ENCODE measurements at regions not wholly inside any gene's neighbourhood (a gene's known extent, or its start where the extent isn't known, plus 50 kb on each side); places are given as distances from the start of the nearest gene placed in this dataset.

DNA sequence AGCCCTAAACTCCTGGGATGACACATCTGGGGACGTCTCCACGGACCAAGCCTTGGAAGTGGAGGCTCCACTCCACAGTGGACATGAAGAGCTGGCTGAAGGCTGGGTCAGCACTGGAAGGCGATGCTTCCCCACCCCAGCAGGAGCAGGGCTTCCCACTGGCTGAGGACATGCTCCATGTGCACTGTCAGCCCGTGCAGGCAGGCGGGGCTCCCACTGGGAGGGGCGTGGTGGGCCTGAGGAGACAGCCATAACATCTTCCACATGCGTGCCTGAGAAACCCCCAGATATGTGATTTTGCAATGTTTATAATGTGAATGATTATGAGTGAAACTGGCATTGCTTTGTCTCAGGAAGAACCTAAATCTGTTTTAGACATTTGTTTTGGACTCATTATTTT lies 231.3 kb downstream of the KLF13 start:
- TF ChIP-seq, protein P1, sequence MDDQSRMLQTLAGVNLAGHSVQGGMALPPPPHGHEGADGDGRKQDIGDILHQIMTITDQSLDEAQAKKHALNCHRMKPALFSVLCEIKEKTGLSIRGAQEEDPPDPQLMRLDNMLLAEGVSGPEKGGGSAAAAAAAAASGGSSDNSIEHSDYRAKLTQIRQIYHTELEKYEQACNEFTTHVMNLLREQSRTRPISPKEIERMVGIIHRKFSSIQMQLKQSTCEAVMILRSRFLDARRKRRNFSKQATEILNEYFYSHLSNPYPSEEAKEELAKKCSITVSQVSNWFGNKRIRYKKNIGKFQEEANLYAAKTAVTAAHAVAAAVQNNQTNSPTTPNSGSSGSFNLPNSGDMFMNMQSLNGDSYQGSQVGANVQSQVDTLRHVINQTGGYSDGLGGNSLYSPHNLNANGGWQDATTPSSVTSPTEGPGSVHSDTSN (IDR thresholded peaks at IDR 0.05; ENCODE audit: insufficient replicate concordance, low read depth, low read length) = no peak
- TF ChIP-seq NFYB (IDR thresholded peaks at IDR 0.05; ENCODE audit: insufficient read depth, low read depth, low read length) = no peak
- TF ChIP-seq, protein P2, sequence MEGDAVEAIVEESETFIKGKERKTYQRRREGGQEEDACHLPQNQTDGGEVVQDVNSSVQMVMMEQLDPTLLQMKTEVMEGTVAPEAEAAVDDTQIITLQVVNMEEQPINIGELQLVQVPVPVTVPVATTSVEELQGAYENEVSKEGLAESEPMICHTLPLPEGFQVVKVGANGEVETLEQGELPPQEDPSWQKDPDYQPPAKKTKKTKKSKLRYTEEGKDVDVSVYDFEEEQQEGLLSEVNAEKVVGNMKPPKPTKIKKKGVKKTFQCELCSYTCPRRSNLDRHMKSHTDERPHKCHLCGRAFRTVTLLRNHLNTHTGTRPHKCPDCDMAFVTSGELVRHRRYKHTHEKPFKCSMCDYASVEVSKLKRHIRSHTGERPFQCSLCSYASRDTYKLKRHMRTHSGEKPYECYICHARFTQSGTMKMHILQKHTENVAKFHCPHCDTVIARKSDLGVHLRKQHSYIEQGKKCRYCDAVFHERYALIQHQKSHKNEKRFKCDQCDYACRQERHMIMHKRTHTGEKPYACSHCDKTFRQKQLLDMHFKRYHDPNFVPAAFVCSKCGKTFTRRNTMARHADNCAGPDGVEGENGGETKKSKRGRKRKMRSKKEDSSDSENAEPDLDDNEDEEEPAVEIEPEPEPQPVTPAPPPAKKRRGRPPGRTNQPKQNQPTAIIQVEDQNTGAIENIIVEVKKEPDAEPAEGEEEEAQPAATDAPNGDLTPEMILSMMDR (IDR thresholded peaks at IDR 0.05 in 2 of 3, conservative IDR thresholded peaks at IDR 0.05 in 1 of 3; ENCODE audit: control insufficient read depth in 2 of 3, extremely low read depth in 1 of 3, insufficient read depth in 1 of 3, low read depth in 3 of 3, low read length in 3 of 3) = no peak

Data from GM12878 (cell line).